Liver (tissue), 3 donors: ENCODE measurements at regions not wholly inside any gene's neighbourhood (a gene's known extent, or its start where the extent isn't known, plus 50 kb on each side); places are given as distances from the start of the nearest gene placed in this dataset.
"Not testable (repeated sequence)": the region's sequence is repeated elsewhere in the genome, so short reads cannot be mapped to it uniquely, and the experiment has no call there.

Experiments
- CTCF ChIP-seq: fragments of 150-350 bp; IDR thresholded peaks from 2 replicates; pipeline ENCODE4 v1.5.1; 2017; ENCODE audit warnings: improper control_type of control experiment, low read depth, low read length; ENCODE audit not compliant: missing input control
- FOXA1 ChIP-seq: IDR thresholded peaks from 2 replicates; pipeline ENCODE4 v1.6.1; 2016; ENCODE audit warnings: antibody characterized with exemption
- GABPA ChIP-seq, 2 donors: IDR thresholded peaks in 1 of 2; conservative IDR thresholded peaks in 1 of 2; 2 replicates each; pipeline ENCODE4 v1.6.1; 2016; ENCODE audit warnings: antibody characterized with exemption in 2 of 2, mild to moderate bottlenecking in 1 of 2, moderate library complexity in 1 of 2
- NR2F2 ChIP-seq: IDR thresholded peaks from 2 replicates; pipeline ENCODE4 v1.6.1; 2016; ENCODE audit warnings: antibody characterized with exemption
- RAD21 ChIP-seq, 2 donors: IDR thresholded peaks; 2 replicates each; pipeline ENCODE4 v1.6.1; 2016; ENCODE audit warnings: antibody characterized with exemption in 2 of 2, mild to moderate bottlenecking in 2 of 2
- donor health status: healthy.
- donor health status: healthy.

GRCh38 chr2:150323071-150323470, 164.4 kb downstream of the RND3 start:
- not testable (repeated sequence) for TF ChIP-seq CTCF; RAD21 (IDR thresholded peaks at IDR 0.05); FOXA1; NR2F2; GABPA (IDR thresholded peaks at IDR 0.05 in 1 of 2, conservative IDR thresholded peaks at IDR 0.05 in 1 of 2)
